ENCODE measurements at regions not wholly inside any gene's neighbourhood (a gene's known extent, or its start where the extent isn't known, plus 50 kb on each side); places are given as distances from the start of the nearest gene placed in this dataset.

DNA sequence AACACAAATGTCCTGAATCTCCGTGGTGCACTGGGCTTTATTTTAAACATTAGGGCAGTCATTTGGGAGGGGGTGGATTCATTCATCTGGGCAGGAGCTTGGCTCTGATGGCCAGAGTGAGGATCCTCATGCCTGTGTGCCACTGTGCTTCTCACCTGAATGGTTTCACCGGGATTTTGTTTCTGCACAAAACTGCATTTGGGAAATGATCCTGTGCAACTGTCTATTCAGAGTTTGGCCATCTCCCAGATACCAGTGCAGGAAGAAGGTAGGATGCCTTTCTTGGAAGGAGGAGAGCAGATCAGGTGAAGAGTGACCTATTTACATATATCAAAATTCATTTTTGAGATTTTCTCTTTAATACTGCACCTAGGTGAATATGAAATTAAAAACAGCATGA, 514.4 kb upstream of the SEMA6A start:
- TF ChIP-seq, protein P1, sequence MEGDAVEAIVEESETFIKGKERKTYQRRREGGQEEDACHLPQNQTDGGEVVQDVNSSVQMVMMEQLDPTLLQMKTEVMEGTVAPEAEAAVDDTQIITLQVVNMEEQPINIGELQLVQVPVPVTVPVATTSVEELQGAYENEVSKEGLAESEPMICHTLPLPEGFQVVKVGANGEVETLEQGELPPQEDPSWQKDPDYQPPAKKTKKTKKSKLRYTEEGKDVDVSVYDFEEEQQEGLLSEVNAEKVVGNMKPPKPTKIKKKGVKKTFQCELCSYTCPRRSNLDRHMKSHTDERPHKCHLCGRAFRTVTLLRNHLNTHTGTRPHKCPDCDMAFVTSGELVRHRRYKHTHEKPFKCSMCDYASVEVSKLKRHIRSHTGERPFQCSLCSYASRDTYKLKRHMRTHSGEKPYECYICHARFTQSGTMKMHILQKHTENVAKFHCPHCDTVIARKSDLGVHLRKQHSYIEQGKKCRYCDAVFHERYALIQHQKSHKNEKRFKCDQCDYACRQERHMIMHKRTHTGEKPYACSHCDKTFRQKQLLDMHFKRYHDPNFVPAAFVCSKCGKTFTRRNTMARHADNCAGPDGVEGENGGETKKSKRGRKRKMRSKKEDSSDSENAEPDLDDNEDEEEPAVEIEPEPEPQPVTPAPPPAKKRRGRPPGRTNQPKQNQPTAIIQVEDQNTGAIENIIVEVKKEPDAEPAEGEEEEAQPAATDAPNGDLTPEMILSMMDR (IDR thresholded peaks at IDR 0.05) = no peak
- TF ChIP-seq TP53 (CRISPR knock-in tag; IDR thresholded peaks at IDR 0.05) = no peak
